Activated T-helper 1 cell treated with anti-CD3 and anti-CD28 coated beads, Interleukin-12 subunit alpha, Interleukin-12 subunit beta, Interleukin-2, Interleukin-4 antibody, amounts not matched to agents 30 ng/mL and 10 ng/mL and 1 ng/mL, durations not matched to agents 14 hours and 24 hours and 36 hours (primary cell): ENCODE measurements at regions not wholly inside any gene's neighbourhood (a gene's known extent, or its start where the extent isn't known, plus 50 kb on each side); places are given as distances from the start of the nearest gene placed in this dataset.

Experiments
- DNase-seq: peaks from one replicate; pipeline ENCODE4 v3.0.0; 2021; ENCODE audit warnings: low spot score
- H3K27ac Mint-ChIP-seq: one replicate; pipeline ENCODE4 v1.8.0; 2021; ENCODE audit warnings: mild to moderate bottlenecking, mixed read lengths
- H3K27me3 Mint-ChIP-seq: one replicate; pipeline ENCODE4 v1.8.0; 2022; ENCODE audit warnings: mild to moderate bottlenecking, moderate library complexity, mixed read lengths; ENCODE audit not compliant: insufficient read depth
- H3K36me3 Mint-ChIP-seq: one replicate; pipeline ENCODE4 v1.8.0; 2021; ENCODE audit warnings: low read depth, mixed read lengths
- H3K4me1 Mint-ChIP-seq: one replicate; pipeline ENCODE4 v1.8.0; 2021; ENCODE audit warnings: low read depth, mixed read lengths
- H3K4me3 Mint-ChIP-seq: one replicate; pipeline ENCODE4 v1.8.0; 2021; ENCODE audit warnings: mild to moderate bottlenecking, moderate library complexity, mixed read lengths
- H3K9me3 Mint-ChIP-seq: one replicate; pipeline ENCODE4 v1.8.0; 2021; ENCODE audit warnings: mixed read lengths
- intact Hi-C: fragments of 100-400 bp; cut with micrococcal nuclease; formaldehyde crosslinking; loops from one replicate; pipeline ENCODE4 v1.15.1; 2024

DNA sequence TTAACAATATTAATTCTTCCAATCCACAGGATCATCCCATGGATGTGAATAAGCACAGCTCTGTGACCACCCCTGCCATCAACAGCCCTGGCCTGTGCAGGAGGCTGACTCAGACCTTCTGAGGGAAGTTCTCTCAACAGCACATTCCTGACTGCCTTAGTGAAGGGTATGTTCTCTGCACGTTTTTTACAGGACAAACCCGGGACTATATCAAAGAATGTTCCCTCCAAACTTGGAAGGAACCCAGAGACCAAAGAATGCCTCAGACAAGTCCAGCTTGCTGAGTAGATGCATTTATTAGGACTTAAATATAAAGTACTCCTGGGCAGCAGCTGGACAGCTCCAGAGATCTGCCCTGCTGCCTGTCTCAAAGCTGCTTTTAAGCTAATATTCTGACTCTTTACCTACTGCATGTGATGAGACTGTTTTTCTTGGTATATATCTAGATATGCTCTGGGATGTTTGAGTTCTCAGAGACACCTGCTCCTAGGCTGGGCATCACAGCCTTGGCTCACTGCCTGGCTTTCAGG, 1127.8 kb upstream of the PRKX start:
- no peaks in the 10 kb centered on the region for H3K9me3 Mint-ChIP-seq
- DNase-seq: no peak
- no peaks in the 10 kb centered on the region for H3K27me3 Mint-ChIP-seq
- intact Hi-C loops: no loop called here
- no peak overlapping the region for H3K4me3 Mint-ChIP-seq
- no peaks in the 10 kb centered on the region for H3K4me1 Mint-ChIP-seq
- no peaks in the 10 kb centered on the region for H3K36me3 Mint-ChIP-seq
- no peak overlapping the region for H3K27ac Mint-ChIP-seq

GRCh38 chrX:4831574-4831973, 1118.1 kb upstream of the PRKX start:
- no peak overlapping the region for H3K27ac Mint-ChIP-seq
- no peak overlapping the region for H3K4me3 Mint-ChIP-seq
- no peaks in the 10 kb centered on the region for H3K36me3 Mint-ChIP-seq
- no peak for DNase-seq
- intact Hi-C loops: no loop called here
- H3K27me3 Mint-ChIP-seq: no peaks in the 10 kb centered on the region
- H3K9me3 Mint-ChIP-seq: no peaks in the 10 kb centered on the region
- no peaks in the 10 kb centered on the region for H3K4me1 Mint-ChIP-seq

DNA sequence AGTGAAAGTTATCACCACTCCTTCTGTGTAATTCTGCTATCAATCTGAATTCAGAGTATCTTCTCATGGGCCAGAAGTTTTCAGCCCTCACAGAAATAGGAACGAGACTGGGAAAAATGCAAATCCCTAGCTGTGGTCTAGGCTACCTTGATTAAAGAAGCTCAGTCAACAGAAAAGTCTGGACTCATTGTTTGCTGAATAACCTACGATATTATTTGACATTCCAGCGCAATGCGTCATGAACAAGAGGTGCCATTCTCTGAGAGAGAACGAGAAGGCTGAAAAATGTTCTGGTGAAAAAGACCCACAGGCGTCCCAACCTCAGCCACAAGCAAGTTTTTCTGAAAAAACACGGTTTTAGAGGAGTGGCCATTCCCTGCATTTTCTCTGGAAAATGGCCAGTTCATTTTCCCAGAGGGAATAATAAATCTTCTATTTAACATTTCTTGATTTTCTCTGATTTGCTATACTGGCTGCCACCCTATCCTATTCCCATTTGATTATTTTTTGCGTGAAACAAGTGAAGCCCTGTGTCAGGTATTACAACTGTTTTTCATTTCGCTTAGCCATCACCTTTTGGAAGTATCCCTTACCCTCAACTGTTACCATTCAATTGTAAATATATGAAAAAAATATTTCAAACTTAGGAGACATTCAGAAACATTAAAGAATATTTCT, 1117.6 kb upstream of the PRKX start:
- intact Hi-C loops: no loop called here
- H3K4me3 Mint-ChIP-seq: no peak overlapping the region
- H3K9me3 Mint-ChIP-seq: no peaks in the 10 kb centered on the region

GRCh38 chrX:4825550-4825949, 1112.1 kb upstream of the PRKX start:
- DNase-seq: no peak
- H3K27ac Mint-ChIP-seq: no peak overlapping the region
- intact Hi-C loops: no loop called here
- H3K4me1 Mint-ChIP-seq: no peaks in the 10 kb centered on the region
- H3K4me3 Mint-ChIP-seq: no peak overlapping the region
- no peaks in the 10 kb centered on the region for H3K27me3 Mint-ChIP-seq
- H3K36me3 Mint-ChIP-seq: no peaks in the 10 kb centered on the region
- no peaks in the 10 kb centered on the region for H3K9me3 Mint-ChIP-seq

More for the DNA sequence above, 1117.6 kb upstream of the PRKX start:
- DNase-seq: no peak
- Mint-ChIP-seq H3K27ac (no peak overlapping the region), H3K4me1 (no peaks in the 10 kb centered on the region), H3K27me3 (no peaks in the 10 kb centered on the region), H3K36me3 (no peaks in the 10 kb centered on the region)

- intact Hi-C loops: no loop called here
- H3K9me3 Mint-ChIP-seq: no peaks in the 10 kb centered on the region
- no peak for DNase-seq
- H3K4me1 Mint-ChIP-seq: no peaks in the 10 kb centered on the region
- no peaks in the 10 kb centered on the region for H3K27me3 Mint-ChIP-seq
- no peaks in the 10 kb centered on the region for H3K36me3 Mint-ChIP-seq
- no peak overlapping the region for H3K27ac Mint-ChIP-seq
- H3K4me3 Mint-ChIP-seq: no peak overlapping the region
Measured at GRCh38 chrX:4809571-4809970, 1096.1 kb upstream of the PRKX start.

- Mint-ChIP-seq H3K4me1 (no peaks in the 10 kb centered on the region), H3K27me3 (no peaks in the 10 kb centered on the region), H3K36me3 (no peaks in the 10 kb centered on the region), H3K27ac (no peak overlapping the region), H3K9me3 (no peaks in the 10 kb centered on the region), H3K4me3 (no peak overlapping the region)
- intact Hi-C loops: no loop called here
- DNase-seq: no peak
Measured at GRCh38 chrX:4805502-4805901, 1092.1 kb upstream of the PRKX start.

GRCh38 chrX:4800756-4801155, 1087.3 kb upstream of the PRKX start:
- Mint-ChIP-seq H3K27ac (no peak overlapping the region), H3K4me3 (no peak overlapping the region)

GRCh38 chrX:4787971-4788370, 1074.5 kb upstream of the PRKX start:
- Mint-ChIP-seq H3K27ac (no peak overlapping the region), H3K9me3 (no peaks in the 10 kb centered on the region), H3K36me3 (no peaks in the 10 kb centered on the region), H3K4me1 (no peaks in the 10 kb centered on the region), H3K4me3 (no peak overlapping the region), H3K27me3 (no peaks in the 10 kb centered on the region)
- intact Hi-C loops: no loop called here
- DNase-seq: no peak

More at GRCh38 chrX:4800756-4801155, 1087.3 kb upstream of the PRKX start:
- H3K9me3 Mint-ChIP-seq: no peaks in the 10 kb centered on the region
- DNase-seq: no peak
- no peaks in the 10 kb centered on the region for H3K36me3 Mint-ChIP-seq
- no peaks in the 10 kb centered on the region for H3K4me1 Mint-ChIP-seq
- no peaks in the 10 kb centered on the region for H3K27me3 Mint-ChIP-seq
- intact Hi-C loops: no loop called here

DNA sequence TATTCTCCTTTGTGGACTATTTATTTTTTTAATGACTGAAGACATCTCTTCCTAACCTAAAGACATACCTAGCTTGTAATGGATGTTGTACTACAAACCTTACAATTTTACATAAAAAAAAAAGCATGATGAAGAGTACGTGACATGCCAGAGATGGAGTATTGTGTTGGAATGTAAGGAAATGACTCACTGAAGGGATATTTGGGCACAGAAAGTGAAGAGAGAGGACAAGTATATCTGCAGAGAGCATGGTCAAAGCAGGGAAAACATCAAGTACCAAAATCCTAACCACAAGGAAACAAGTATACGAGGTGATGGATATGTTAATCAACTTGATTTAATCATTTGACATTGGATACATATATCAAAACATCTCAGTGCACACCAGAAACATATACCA, 1051.4 kb upstream of the PRKX start:
- DNase-seq: no peak
- intact Hi-C loops: no loop called here
- Mint-ChIP-seq H3K4me3 (no peak overlapping the region), H3K27me3 (no peaks in the 10 kb centered on the region), H3K4me1 (no peaks in the 10 kb centered on the region), H3K27ac (no peak overlapping the region), H3K36me3 (no peaks in the 10 kb centered on the region), H3K9me3 (no peaks in the 10 kb centered on the region)

- H3K36me3 Mint-ChIP-seq: no peaks in the 10 kb centered on the region
- intact Hi-C loops: no loop called here
- H3K27me3 Mint-ChIP-seq: no peaks in the 10 kb centered on the region
- no peak overlapping the region for H3K4me3 Mint-ChIP-seq
- no peaks in the 10 kb centered on the region for H3K9me3 Mint-ChIP-seq
- no peak overlapping the region for H3K27ac Mint-ChIP-seq
- no peaks in the 10 kb centered on the region for H3K4me1 Mint-ChIP-seq
- DNase-seq: no peak
Measured at GRCh38 chrX:4762196-4762595, 1048.7 kb upstream of the PRKX start.

DNA sequence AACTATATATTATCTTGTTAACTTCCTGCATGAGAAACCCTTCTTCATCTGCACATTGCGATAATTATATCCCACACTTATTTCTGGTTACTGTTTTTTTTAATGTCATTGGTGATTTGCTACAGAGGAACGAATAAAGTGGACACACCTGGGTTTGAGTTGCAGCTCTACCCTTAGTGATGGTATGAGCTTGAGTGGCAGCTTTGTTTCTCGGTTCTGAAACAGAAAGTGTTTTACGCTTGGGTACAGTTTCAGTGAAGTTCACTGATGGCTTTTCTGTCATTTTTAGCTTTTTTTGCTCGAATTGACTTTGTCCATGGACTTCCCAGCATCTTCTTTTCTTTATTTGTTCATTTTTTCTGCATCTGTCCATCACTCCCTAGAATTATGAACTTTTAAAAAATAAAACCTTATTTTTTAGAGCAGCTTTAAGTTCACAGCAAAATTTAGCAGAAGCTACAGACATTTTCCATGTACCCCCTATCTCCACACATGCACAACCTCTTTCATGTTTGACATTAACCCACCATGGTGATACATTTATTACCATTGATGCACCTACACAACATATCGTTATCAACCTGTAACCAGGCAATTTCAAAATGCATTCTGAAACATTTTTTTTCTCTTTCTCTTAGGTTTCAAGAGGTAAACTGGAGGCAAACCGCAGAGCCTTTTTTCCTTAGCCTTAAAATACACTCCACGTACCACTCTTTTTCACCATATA, 1041.6 kb upstream of the PRKX start:
- Mint-ChIP-seq H3K4me1 (no peaks in the 10 kb centered on the region), H3K9me3 (no peaks in the 10 kb centered on the region), H3K27me3 (no peaks in the 10 kb centered on the region), H3K36me3 (no peaks in the 10 kb centered on the region), H3K4me3 (no peak overlapping the region), H3K27ac (no peak overlapping the region)
- no peak for DNase-seq
- intact Hi-C loops: no loop called here

- Mint-ChIP-seq H3K27ac (no peak overlapping the region), H3K4me1 (no peaks in the 10 kb centered on the region), H3K9me3 (no peaks in the 10 kb centered on the region), H3K36me3 (no peaks in the 10 kb centered on the region), H3K27me3 (no peaks in the 10 kb centered on the region), H3K4me3 (no peak overlapping the region)
- intact Hi-C loops: no loop called here
- no peak for DNase-seq
Measured at GRCh38 chrX:4741024-4741423, 1027.6 kb upstream of the PRKX start.

DNA sequence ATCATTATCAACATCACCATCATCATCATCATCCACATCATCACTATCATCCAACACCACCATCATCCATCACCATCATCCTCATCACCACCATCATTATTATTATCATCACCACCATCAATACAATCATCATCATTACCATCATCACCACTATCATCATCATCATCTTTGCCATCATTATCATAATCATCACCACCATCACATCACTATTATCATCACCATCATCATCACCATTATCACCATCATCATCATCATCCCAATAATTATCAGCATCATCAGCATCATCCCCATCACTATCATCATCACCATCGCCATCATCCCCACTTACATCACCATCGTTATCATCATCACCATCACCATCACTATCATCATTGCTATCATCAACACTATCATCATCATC, 1021.9 kb upstream of the PRKX start:
- Mint-ChIP-seq H3K9me3 (no peaks in the 10 kb centered on the region), H3K4me1 (no peaks in the 10 kb centered on the region), H3K36me3 (no peaks in the 10 kb centered on the region), H3K27me3 (no peaks in the 10 kb centered on the region), H3K4me3 (no peak overlapping the region), H3K27ac (no peak overlapping the region)
- intact Hi-C loops: no loop called here
- no peak for DNase-seq
